Caki2 (cell line): ENCODE measurements at regions not wholly inside any gene's neighbourhood (a gene's known extent, or its start where the extent isn't known, plus 50 kb on each side); places are given as distances from the start of the nearest gene placed in this dataset.

Source experiments
- DNase-seq: peaks from one replicate; pipeline ENCODE4 v3.0.0-alpha.2; 2015; ENCODE audit warnings: low read depth
- in situ Hi-C: cut with HindIII; loops from 2 replicates; pipeline ENCODE4 v1.10.0; 2016; ENCODE audit warnings: low sequenced_read_pairs, low pct_unique_long_range_greater_than_20kb, mixed read lengths

GRCh38 chr12:58765653-58766512, 154.4 kb downstream of the LRIG3 start:
- in situ Hi-C loops, result no loop called here
- DNase-seq, result no peak

- in situ Hi-C loops, result no loop called here
These were observed 153.8 kb downstream of the LRIG3 start for GRCh38 chr12:58766513-58766870.

GRCh38 chr12:58767496-58767895, 152.8 kb downstream of the LRIG3 start:
- in situ Hi-C loops, result no loop called here

More at GRCh38 chr12:58766513-58766870, 153.8 kb downstream of the LRIG3 start:
- no peak for DNase-seq

DNA sequence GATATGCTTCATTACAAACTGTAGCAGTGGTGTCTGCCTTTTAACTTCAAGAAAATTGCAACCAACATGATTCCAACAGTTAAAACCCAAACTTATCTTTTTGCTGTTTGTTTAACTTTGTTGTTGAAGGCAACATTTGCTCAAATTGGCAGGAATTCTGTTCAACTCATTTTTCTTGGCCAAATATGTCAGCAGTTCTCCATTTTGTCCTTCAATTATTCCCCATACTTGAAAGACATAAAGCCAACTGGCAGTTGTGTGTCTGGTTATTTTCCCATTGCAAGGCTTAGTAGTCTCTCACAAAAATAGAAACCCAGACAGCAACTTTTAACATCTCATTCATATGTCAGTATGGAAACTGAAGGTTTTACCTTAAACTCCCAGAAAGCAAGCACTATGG, 146.3 kb downstream of the LRIG3 start:
- in situ Hi-C loops, result no loop called here
- no peak for DNase-seq

More at GRCh38 chr12:58767496-58767895, 152.8 kb downstream of the LRIG3 start:
- no peak for DNase-seq

DNA sequence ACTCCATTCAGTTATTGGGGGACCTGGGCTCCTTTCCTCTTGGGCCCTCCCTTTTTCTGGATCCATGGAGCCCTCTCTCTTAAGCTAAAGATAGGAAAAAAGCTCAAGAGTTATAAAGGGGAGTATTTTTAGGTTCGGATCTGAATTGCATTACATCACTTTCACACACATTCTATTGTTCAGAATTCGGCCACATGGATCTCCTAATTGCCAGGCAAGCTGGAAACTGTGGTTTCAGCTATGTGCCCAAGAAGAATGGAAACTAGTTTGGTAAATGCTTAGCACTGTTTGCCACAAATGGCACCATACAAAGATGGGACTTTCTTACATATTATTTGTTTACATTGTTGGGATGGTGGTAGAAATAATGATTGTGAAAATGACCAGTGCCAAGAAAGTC, 145.6 kb downstream of the LRIG3 start:
- in situ Hi-C loops, result no loop called here
- DNase-seq, result no peak

DNA sequence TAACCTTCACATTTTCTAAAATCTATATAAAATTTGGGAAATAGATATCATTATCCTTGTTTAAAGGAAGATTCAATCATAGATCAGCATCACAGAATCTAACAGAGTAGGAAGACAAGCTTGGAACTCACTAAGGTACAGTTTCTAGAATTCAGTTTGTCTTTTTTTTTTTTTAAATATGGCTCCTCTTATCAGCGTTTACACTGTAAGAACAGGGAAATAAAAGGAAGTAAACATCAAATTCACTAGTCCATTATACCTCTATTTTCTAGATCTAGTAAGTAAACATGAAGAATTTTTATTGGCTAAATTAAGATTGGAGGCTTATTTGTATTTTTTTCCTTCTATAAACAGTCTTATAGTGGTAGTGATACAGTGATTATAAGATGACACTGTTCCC, 144.9 kb downstream of the LRIG3 start:
- no peak for DNase-seq

DNA sequence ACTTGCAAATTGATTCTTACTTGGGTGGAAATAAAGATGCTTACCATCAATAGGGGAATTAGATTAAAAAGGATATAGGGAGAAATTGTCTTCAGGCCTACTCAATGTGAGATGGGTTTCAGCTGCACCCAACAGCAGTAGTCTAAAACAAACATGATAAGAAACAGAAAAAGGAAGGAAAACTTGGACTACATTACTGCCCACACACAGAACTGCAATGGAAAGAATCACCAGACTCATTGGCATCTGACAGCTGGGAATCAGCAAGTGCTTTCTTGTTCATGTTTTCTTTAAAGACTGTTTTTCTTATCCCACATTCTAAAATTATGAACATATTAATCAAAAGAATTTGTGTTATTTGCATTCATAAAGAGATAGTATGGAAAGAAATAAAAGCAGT, 144.2 kb downstream of the LRIG3 start:
- no peak for DNase-seq
- in situ Hi-C loops, result no loop called here

More for the DNA sequence above, 144.9 kb downstream of the LRIG3 start:
- in situ Hi-C loops, result no loop called here

DNA sequence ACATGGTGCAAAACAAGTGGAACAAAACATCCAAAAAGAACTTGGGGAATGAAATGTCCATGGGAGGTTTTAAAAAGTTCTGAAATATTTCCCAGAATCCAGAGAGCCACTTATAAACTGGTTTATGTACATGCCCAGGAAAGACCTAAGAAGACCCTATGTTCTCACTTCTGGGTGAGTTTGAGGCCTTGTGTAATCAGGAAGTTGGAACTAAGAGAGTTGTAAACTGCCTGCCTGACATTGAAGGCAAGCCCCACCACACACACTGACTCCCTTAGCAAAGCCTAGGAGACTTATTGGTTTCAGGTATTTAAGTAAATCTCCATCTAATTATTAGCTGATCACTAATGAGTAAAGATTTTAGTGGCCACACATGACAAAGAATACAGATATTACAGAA, 142.5 kb downstream of the LRIG3 start:
- in situ Hi-C loops, result no loop called here
- DNase-seq, result no peak

GRCh38 chr12:58781609-58782008, 138.7 kb downstream of the LRIG3 start:
- in situ Hi-C loops, result no loop called here
- DNase-seq, result no peak

DNA sequence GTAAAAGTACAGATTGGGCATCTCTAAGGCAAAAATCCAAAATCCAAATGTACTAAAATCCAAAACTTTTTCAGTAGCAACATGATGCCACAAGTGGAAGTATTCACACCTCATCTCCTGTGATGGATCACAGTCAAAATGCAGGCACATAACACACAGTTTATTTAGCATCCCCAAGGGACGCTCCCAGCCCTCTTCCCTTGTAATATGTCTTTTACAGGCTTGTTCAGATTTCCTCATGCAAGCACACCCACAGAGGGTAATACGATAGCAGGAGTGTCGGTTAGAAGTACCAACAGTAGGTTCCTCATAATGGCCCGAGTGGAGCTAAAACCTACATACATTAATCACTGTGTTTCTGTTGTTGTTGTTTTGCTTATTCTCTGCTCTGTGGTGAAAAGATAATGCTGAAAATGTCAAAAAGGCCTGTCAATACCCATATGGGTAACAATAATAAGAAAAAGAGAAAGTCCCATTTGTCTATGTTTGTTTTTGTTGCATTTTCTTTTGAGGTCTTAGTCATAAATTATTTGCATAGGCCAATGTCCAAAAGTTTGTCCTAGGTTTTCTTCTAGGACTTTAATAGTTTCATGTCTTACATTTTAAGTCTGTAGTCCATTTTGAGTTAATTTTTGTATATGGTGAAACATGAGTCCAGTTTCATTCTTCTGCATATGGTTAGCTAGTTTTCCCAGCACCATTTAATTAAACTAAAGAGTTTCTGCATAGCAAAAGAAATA, 133.1 kb downstream of the LRIG3 start:
- in situ Hi-C loops, result no loop called here
- DNase-seq, result no peak

GRCh38 chr12:58794859-58795258, 125.4 kb downstream of the LRIG3 start:
- DNase-seq, result no peak
- in situ Hi-C loops, result no loop called here

DNA sequence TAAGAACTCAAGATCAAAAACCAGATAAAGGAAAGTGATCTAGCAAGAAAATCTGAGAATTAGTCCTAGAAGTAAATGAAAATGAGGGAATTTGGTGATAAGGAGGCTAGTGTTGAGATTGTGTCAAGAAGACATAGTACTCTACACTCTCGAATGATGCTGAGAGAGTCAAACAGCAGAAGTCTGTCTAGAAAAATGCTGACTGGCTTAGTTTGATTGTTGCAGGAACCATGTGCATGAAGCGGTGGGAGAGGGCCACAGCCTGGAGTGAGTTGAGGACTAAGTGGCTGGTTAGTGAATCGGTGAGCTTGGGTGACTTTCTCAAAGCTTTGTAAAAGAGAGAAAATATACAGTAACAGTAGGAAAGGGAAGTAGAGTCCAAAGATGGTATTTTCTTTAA, 124.5 kb downstream of the LRIG3 start:
- DNase-seq, result no peak
- in situ Hi-C loops, result no loop called here

DNA sequence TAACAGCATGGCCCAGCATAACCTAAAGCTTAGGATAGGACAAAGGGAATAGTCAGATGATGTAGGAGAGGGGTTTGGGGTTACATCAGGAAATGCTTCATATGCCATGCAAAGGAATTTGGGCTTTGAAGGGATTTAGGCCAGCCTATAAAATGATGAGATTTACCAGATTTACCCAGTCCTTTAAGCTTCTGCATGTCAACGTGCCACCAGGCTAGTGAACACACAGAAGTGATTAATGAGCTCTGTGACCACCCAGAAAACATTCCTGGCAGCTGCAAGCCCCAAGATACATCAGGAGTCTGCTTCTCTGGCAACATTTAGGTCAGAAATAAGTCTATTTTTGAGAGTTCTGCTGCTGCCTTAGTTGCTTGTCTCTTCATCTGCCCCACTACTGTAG, 118.3 kb downstream of the LRIG3 start:
- DNase-seq, result no peak
- in situ Hi-C loops, result no loop called here

DNA sequence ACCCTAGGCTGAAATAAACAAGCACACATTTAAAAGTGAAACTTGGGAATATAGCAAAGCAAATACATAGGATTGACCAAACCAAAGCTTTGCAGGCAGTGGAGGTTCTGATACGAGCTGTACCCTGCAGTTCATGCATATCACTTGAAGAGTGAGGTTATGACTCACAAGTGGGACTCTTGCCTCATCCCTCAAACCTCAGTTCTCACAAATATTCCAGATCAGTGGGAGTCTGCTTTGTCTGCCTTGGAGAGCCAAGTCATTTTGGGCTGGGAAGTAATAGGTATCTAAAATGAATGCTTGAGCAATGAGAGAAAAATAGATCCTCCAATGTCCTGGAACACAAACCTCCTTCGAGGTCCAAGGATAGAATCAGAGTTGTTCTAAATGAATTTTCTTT, 116.4 kb downstream of the LRIG3 start:
- no peak for DNase-seq

GRCh38 chr12:58804749-58805148, 115.6 kb downstream of the LRIG3 start:
- in situ Hi-C loops, result no loop called here
- no peak for DNase-seq

More for the DNA sequence above, 116.4 kb downstream of the LRIG3 start:
- in situ Hi-C loops, result no loop called here

DNA sequence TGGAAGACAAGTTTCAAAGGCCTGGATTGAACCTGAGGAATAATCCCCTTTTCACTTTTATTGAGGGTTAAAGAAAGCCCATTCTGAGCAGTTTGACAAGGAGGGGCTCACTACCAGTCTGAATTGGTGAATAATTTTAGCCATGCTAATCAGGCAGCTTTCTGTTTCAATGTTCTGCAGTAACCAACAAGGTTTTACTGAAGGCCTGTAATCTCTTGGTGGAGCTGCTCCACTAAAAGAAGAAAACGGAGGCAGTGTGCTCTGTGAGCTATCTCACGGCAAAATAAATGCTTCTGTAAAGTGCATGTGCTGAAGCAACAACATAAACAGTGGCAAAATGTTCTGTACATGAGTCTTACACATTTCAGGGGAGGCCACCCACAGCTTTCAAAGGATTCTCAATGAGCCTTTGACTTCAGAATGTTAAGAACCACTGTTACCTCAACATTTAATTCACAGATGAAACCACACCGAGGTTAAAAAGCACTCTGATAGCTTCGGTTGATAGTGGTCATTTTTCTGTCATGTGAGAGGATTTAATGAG, 111.2 kb downstream of the LRIG3 start:
- in situ Hi-C loops, result no loop called here
- DNase-seq, result no peak

GRCh38 chr12:58811346-58811745, 109.0 kb downstream of the LRIG3 start:
- in situ Hi-C loops, result no loop called here
- DNase-seq, result no peak

GRCh38 chr12:58812214-58812613, 108.1 kb downstream of the LRIG3 start:
- in situ Hi-C loops, result no loop called here

DNA sequence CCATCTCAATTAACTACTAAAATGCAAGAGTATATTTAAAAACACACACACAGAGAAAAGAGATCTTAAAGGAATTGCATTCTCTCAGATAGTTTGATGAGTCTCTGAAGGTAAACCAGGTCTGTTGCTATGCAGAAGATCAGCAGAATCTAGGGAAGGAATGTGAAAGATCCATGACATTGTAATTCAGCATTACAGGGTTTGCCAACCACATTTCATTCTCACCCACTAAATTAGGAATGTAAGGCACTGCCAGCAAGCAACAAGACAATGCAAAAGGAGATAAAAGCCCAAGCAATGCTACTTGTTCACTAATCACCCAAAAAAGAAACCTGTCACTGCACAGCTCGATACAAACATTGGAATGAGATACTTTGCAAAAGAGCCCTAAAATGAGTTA, 106.3 kb downstream of the LRIG3 start:
- in situ Hi-C loops, result no loop called here
- DNase-seq, result no peak

More at GRCh38 chr12:58812214-58812613, 108.1 kb downstream of the LRIG3 start:
- DNase-seq, result no peak
